Activated T-cell treated with anti-CD3 and anti-CD28 coated beads for 48 hours (primary cell): ENCODE measurements at regions not wholly inside any gene's neighbourhood (a gene's known extent, or its start where the extent isn't known, plus 50 kb on each side); places are given as distances from the start of the nearest gene placed in this dataset.

Experiments
- DNase-seq: peaks from one replicate; pipeline ENCODE4 v3.0.0-alpha.2; 2020; ENCODE audit warnings: low read depth

DNA sequence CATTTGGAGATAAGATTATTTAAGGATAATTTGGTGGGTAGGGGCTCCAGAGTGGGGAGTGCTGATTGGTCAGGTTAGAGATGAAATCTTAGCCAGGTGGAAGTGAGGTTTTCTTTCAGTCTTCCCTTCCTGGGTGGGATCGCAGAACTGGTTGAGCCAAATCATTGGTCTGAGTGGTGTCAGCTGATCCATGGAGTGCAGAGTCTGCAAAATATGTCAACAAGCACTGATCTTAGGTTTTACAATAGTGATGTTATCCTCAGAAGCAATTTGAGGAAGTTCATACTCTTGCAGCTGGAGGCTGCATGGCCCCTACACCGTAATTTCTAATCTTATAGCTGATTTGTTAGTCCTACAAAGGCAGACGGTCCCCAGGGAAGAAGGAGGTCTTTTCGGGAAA, 1483.4 kb upstream of the ZEB2 start:
- no peak for DNase-seq

DNA sequence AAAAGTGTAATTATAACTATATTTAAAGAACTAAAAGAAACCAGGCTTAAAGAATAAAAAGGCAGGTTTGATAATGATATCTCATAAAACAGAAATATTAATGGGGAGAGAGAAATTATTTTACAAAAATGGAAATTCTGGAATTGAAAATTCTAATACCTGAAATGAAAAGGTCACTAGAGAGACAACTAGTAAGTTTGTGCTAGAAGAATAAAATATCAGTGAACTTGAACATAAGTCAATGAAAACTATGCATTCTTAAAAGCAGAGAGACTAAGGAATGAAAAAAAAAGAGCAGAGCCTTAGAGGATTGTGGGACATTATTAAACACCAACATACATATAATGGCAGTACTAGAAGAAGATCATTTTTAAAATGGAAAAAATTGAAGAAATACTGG, 1475.0 kb upstream of the ZEB2 start:
- DNase-seq, result no peak

DNA sequence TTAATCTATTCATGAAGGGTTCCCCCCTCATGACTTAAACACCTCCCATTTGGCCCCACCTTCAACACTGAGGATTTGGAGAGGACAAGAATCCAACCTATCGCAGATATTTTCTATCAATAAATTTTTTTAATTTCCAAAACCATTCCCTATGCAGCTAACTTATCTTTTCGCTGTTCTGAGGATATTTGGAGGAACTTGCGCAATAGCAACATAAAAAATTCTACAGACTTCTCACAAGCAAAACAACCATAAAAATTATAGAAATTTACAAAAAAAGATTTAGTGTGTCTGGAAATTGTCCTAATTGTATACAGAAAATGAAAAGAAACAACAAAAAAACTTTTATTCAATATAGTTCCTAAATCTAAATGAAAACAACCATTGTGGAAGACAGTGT, 1472.7 kb upstream of the ZEB2 start:
- no peak for DNase-seq

DNA sequence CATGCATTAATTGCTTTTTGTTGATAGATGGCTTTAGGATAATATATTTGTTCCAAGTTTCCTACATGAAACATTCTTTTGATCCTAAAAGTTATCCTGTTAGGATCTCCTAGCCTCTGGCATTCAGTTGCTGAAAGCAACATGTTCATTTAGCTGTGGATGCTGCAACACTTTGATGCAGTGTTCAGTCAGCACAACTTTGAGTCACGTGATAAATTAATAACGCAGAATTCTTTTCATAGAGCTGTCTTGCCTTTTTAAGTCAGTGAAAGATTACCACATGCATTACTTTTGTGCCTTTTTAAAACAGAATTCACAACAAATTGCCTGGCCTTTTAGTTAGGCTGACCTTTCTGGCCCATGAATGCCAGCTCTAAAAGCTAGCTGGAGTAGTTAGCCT, 1467.9 kb upstream of the ZEB2 start:
- DNase-seq, result no peak

DNA sequence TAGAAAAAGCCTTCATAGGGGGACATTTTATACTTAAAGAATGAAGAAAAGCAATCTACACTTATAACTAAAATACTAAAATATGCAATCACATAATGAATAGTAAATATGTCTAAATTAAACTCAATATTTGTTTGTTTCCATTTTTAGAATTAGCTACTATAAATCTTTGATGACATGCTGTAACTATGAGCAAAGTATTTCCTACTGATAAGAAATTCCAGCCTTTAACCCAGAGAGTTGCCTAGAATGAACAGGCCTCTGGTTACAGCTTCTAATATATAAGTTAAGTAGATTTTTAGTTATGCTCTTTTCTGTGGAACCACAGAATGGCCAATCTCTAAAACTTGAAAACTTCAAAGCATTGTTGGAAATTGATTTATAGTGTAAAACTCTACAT, 1465.6 kb upstream of the ZEB2 start:
- no peak for DNase-seq

DNA sequence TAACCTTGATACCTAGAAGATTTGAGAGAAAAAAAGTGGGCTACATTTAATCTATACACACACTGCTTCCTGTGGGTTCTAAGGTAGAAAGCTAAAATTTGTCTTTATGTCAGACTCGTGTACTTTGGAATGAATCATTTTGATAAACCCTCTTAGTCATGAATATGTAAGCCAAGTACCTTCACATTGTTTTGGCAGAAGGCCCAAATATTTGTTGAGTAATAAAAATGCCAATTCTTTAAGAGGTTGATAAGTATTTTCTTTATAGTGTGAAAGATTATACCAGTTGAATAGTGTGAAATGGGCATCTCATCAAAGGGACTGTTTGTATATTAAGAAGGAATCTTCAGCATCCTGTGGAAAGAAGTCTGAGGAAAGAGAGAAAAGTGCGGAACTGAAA, 1464.7 kb upstream of the ZEB2 start:
- no peak for DNase-seq

DNA sequence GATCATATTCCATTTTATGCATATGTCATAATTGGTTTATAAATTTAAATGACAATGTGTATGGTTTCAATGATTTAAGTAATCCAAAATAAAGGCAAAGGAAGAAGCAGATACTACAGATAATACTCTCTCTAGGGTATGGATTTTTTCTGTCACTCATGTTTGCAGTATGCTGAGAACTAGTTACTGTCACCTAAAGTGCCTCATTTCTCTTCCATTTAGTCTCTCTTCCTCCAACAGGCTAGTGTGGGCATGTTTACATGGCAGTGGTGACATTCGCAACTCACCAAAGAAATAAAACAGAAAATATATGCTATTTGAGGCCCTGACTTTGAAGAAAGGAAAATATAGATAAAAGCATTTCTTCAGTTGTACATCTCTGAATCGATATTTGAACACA, 1460.4 kb upstream of the ZEB2 start:
- DNase-seq, result no peak

DNA sequence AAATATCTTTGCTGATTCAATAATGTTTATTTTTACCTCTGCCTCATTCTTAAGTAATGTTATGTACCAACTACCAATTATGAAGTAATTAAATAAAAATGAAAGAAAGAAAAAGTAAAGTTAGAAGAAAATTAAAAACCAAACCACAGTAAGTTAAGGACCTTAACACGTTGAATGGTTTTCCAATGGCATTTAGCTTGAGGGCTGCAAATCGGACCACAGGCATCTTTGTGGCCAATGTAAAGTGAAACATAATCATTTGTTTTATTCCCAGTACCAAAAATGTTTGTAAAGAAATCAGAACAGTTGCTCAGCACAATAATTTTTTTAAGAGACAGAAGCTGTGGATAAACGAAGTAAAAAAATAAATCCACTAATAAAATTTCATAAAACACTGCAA, 1455.5 kb upstream of the ZEB2 start:
- DNase-seq, result no peak

DNA sequence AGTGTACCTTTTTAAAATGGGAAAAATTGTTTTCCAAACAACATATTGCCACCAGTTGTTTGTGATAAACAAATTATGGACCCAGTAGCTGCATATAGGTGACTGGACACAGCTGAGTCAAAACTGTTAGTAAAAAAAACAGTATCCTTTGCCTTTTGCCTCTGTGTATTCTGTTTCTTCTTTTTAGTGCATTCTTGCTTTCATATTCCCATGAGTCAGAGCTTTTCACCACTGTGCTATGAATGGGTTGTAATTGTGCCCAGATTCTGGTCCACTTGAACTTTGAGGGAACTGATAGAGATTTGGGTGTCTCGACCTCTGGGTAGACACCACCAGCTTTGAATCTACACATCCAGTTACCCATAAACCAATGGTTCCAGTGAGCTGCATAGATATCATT, 1441.9 kb upstream of the ZEB2 start:
- DNase-seq, result no peak

DNA sequence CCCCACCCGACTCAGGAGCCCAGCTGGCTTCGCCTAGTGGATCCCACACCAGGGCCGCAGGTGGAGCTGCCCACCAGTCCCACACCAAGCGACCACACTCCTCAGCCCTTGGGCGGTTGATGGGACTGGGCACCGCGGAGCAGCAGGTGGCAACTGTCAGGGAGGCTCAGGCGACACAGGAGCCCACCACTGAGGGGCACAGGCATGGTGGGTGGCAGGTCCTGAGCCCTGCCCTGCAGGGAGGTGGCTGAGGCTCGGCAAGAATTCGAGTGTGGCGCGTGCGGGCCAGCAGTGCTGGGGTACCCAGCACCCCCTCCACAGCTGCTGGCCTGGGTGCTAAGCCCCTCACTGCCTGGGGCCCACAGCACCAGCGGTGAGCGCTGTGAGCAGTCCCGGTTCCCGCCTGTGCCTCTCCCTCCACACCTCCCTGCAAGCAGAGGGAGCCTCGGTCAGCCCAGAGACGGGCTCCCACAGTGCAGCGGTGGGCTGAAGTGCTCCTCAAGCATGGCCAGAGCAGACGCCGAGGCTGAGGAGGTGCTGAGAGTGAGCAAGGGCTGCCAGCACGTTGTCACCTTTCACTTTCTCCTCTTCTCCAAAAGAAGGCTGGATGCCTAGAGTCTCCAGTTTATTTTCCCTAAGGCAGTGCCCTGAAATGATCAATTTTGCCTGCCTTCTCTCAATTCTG, 1440.7 kb upstream of the ZEB2 start:
- no peak for DNase-seq

DNA sequence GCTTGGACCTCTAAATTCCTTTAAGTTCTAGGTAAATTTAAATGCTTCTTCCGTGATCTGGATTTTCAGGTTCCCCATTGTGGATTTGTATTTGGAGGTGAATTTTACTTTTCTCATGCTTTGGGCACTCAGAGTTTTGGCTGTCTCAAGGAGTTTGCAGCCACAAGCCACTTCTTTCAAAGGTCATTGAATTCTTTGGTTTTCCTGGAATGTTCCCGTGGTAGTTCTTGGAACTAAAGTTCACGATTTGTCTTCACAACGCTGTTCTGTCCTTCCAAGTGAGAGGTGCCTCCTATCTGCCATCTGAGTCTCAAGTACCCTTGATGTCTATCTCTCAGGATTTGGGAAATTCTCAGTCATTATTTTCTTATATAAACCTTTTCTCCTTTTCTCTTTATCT, 1438.7 kb upstream of the ZEB2 start:
- DNase-seq, result no peak

DNA sequence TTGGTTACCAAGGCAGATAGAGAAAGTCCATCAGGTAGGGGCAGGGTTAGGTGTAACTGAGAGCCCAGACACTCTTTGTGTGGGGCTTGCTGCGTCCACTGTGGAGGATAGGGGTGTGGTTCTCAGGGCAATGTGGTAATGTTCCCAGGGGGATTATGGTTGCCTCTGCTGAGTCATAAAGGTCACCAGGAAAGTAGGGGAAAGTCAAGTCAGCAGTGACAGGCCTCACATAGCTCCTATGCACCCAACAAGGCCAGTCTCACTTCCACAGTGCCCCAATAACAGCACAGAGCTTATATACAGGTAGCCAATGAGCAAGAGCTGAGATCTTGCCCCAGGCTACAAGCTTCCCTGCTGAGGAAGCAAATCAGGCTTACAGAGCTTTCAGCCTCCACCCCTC, 1438.0 kb upstream of the ZEB2 start:
- DNase-seq, result no peak

DNA sequence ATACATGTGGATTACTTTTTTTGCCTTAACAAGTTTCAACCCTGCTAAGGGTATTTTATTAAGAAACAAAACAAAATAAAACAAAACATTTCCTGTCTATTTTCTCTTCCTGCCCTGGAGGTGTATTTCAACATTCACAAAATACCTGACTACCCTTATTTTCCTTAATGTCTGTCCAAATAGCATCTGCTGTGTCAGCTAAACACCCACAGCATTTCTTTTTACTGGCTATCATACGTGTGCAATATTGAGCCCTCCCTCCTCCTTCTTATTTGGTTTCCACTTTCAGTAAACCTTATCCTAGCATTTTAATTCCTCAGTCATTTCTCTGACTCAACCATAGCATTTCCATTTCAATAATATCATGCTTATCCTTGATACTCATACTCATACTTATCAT, 1420.0 kb upstream of the ZEB2 start:
- no peak for DNase-seq

DNA sequence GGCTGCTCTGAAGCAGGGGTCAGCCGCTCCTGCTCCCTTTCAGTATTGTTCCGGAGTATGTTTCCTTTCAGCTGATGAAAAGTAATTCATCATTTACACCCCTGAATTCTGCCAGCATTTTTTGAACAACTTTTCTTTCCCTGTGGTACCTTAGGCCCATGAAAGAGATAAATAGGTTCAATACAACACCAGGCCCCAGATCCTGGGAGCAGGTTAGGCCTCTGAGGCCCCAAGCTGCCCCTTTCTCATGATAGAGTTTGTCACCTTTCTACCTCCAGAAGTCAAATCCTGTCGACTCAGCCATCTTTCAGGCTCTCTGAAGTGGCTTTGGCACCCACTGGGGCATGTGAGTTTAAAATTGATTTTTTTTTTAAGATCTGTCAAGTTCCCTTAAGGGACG, 1415.1 kb upstream of the ZEB2 start:
- DNase-seq, result no peak

DNA sequence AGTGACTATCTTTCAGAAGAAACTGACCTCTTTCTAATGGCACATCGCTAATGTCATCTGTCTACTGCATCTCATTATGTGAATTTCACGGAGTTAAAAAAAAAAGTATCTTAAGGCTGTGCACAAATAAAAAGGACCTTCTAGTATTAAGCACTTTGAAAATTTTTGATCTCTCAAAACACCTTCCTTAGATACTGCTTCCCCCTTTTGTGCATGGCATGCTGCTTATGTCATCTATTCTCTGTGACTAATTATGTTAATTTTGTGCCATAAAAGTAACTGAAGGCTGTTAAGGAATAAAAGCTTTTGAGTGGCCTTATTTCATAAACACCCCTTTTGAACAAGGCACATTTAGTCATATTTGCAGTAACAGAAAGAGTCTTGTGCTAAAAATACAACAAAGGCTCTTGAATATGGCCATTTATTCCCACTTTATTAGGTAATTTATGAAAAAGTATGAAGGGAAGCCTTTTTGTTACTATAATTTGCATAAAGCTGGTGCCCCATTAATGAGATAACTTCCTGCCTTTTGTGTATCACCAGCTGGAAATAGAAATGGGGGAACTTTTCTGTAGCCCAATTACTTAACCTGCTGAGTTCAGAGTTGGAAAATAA, 1412.0 kb upstream of the ZEB2 start:
- DNase-seq, result no peak

DNA sequence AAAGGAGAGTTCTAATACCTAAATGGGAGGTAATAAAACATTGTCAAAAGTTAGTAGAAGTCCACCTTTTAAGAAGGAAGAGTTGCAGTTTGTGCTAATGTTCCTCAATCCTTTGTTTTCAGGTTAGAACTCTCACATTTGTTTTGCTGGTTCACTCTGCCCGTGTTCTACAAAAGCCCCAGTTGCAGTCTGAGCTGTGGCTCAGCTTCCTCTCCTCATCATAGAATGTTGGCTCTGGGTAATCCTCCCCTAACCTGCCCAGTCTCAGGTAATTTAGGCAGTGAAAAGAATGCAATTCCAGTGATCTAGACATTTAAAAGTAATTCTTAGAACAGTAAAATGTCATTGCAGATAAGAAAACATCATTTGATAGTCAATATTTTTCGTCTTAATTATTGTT, 1410.4 kb upstream of the ZEB2 start:
- no peak for DNase-seq

DNA sequence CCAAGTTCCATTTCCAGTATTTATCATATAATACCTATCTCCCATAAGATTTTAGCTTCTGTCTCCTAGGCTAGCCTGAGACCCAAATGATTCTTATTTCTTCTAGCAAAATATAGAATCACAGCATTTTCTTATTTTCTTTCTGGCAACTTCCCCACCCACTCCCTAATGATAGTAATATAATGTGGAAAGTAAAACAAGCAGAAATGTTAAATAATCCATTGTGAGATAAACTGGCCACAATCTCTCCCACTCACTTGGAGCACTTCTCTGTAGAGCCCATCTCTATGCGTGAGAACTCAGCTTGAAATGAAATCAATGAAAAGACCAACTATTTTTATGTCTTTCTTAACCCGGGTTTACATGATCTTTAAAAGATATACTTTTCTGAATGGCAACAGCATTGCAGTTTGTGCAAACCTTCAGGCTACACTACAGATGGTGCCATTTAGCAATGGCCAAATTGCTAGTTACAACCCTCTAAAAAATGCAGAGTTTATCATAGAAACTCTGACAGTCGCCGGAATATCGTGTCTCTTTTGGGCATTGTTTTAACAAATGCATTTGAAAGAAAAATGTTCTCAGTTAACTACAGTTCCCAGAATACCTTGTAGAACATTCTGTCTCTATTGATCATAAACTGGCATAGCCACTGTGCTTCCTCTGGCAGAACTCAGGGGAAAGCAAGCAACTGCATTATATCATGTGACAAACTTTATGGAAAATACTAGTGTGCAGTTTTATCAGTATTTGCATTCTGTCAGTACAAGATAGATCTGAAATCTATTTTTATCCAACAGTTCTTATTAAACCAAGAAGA, 1407.4 kb upstream of the ZEB2 start:
- no peak for DNase-seq

DNA sequence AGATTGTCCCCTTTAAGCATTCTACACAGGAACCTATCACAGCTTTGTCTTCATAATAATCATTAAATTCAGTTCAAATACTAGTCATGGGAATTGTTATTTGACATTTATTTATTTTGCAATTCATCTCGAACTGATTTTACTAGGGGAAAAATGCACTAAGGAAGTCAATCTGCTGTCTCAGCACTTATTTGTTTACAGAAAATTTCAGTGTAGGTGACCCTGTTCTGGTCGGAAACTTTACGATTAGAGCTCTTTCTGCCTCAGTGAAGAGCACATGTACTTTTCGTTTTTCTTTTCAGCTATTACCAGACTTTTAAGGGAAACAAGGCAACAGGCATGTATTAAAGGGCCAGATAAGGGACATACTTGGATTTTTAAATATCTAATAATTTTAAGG, 1405.7 kb upstream of the ZEB2 start:
- no peak for DNase-seq

DNA sequence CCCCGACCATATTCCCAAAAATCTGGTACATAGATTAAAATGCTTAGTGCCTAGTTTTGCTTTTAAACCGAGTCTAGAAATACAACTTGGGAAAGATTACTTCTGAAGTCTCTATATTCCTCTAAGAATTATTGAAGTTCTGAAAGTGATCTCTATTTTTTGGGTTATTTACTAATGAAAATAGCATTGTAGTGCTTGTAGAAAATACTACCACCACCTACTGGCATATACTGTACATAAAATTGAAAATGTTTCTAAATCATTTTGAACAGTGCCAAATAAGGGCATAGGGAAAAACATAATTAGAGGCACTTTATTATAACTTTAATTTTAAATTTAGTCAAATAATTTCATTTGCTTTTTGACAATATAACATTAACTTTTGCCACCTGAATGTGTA, 1399.6 kb upstream of the ZEB2 start:
- no peak for DNase-seq

DNA sequence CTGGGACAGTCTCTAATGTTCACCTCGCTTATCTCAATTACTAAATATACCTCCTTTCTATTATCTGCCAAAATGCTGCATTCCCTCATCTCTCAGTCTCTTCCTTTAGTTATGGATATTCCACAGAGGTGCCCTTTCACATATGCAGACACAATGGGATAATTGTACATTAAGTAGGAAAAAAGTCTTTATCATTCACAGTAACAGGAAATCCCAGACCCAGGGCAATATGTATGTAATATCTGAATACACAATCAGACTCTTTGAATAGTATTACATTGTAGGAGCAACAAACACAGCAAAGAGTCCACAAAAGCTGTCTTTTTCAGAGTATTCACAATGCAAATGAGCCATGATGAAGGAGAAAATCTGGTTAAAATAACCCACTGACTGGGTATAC, 1399.0 kb upstream of the ZEB2 start:
- no peak for DNase-seq

DNA sequence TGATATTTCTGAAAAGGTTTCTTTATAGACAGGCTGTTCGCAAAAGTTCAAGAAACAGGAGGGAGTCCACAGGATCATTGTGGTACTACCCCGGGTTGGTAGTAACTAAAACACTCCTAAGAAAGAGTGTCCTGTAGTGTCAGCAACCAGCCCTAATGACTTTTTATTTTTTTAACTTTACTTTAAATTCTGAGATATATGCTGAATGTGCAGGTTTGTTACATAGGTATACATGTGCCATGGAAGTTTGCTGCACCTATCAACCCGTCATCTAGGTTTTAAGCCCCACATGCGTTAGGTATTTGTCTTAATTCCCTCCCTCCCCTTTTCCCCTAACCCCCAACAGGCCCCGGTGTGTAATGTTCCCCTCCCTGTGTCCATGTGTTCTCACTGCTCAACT, 1396.9 kb upstream of the ZEB2 start:
- DNase-seq, result no peak

DNA sequence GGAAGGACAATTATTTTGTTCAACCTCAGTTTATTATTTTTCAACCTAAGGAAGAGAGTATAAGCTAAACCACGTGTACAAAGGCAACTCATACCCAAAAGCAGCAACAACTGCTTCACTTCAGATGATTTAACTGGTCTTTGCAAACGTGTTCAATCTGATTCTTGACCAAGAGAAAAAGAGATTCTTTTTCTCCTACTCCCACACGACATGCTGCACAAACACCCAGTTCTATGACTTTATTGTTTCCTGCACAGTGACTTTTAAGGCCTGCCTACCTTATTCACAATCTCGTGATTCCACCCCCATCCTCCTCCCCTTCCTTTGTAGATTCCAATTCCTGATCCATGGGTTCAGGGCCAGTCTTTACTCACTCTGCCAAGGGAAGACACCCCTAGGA, 1394.8 kb upstream of the ZEB2 start:
- DNase-seq, result no peak

DNA sequence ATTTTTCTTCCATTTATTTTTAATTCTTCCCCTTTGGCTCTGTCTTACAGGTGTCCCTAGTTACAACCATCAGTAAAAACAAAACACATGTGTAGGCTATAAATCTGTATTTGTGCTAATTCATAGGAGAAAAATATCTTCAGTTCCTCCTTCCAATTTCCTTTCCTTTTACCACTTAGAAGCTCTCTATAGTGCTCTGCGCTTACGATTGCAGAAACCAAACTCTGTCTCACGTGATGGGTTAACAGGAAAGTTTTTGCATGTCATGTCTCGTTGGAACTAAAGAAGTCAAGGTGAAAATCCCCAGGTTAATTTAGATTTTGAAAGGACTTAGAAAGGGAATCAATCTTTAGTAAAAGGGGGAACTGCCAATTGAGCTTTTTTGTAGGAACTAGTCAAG, 1390.5 kb upstream of the ZEB2 start:
- DNase-seq, result no peak

DNA sequence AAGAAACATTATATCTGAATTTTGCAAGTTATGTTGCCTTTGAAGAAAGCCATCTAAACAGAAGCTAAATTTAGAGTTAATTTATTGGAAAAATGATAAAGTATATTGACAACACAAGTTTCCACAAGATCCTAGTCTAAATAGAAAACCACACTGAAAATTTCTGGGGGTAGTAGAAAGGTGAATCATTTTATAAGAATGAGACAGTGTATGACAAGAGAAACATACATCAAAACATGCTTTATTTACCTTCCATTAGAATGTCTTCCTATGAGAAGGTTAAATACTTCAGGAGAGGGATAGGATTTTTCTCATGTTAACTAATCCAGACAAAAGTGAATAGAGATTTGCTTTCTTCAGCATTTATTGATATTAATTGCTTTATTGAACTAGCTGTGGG, 1389.8 kb upstream of the ZEB2 start:
- DNase-seq, result no peak
